ENCODE measurements at regions not wholly inside any gene's neighbourhood (a gene's known extent, or its start where the extent isn't known, plus 50 kb on each side); places are given as distances from the start of the nearest gene placed in this dataset.

- TF ChIP-seq EP300 (IDR thresholded peaks at IDR 0.05; ENCODE audit: borderline replicate concordance in 1 of 2, low read depth in 2 of 2, low read length in 2 of 2) (no peak), ATF3 (IDR thresholded peaks at IDR 0.05; ENCODE audit: insufficient read depth, low read depth, low read length) (no peak), TAF1 (IDR thresholded peaks at IDR 0.05; ENCODE audit: low read depth, low read length) (no peak), POLR2AphosphoS5 (IDR thresholded peaks at IDR 0.05; ENCODE audit: low read depth, low read length) (no peak), CTCF (IDR thresholded peaks at IDR 0.05; ENCODE audit: control extremely low read depth in 1 of 3, insufficient read depth in 1 of 3, low read depth in 1 of 3, low read length in 3 of 3) (no peak), SAP30 (IDR thresholded peaks at IDR 0.05; ENCODE audit: insufficient read depth, insufficient replicate concordance, low read length) (no peak), ZNF274 (IDR thresholded peaks at IDR 0.05; ENCODE audit: borderline replicate concordance, extremely low read depth, low read length) (no peak), SRF (IDR thresholded peaks at IDR 0.05; ENCODE audit: low read depth, low read length) (no peak), POLR2A (IDR thresholded peaks at IDR 0.05; ENCODE audit: control extremely low read depth in 1 of 2, low read depth in 2 of 2, low read length in 2 of 2) (no peak), SIN3A (conservative IDR thresholded peaks at IDR 0.05 in 1 of 2, IDR thresholded peaks at IDR 0.05 in 1 of 2; ENCODE audit: low read depth in 1 of 2, low read length in 2 of 2) (no peak), NRF1 (IDR thresholded peaks at IDR 0.05; ENCODE audit: low read depth, low read length) (no peak), FOSL1 (IDR thresholded peaks at IDR 0.05; ENCODE audit: insufficient read depth, low read depth, low read length) (no peak), RAD21 (IDR thresholded peaks at IDR 0.05 in 1 of 2, conservative IDR thresholded peaks at IDR 0.05 in 1 of 2; ENCODE audit: low read depth in 2 of 2, low read length in 2 of 2) (no peak)
Measured at GRCh38 chr6:148652205-148652604, 94.6 kb upstream of the UST start.

Data from H1 (cell line).